ENCODE measurements at regions not wholly inside any gene's neighbourhood (a gene's known extent, or its start where the extent isn't known, plus 50 kb on each side); places are given as distances from the start of the nearest gene placed in this dataset.

GRCh38 chr17:77877036-77877435 lies 81.5 kb upstream of the TNRC6C start:
- 91% methylated on average over 3 of the region's 3 CpGs; no CpG with 5 or more reads in 1 of the 2 experiments for WGBS, 2 experiments (ENCODE audit: extremely low coverage in 1 of 2, insufficient coverage in 1 of 2, insufficient read length in 1 of 2, insufficient replicate concordance in 2 of 2, low coverage in 1 of 2, low lambda C conversion rate in 2 of 2, missing lambda C conversion rate in 1 of 2)
- Histone ChIP-seq H2AK5ac (ENCODE audit: low read depth, low read length) (no peak overlapping the region), H3K23ac (ENCODE audit: insufficient read length) (no peak overlapping the region)

More at GRCh38 chr17:77877036-77877435, 81.5 kb upstream of the TNRC6C start:
- H3K4me3 ChIP-seq (ENCODE audit: extremely low read depth in 1 of 4, insufficient read depth in 2 of 4, low read depth in 3 of 4, low read length in 4 of 4), result no peak overlapping the region
- H4K8ac ChIP-seq (ENCODE audit: extremely low read depth, insufficient read depth, low read length), result no peak overlapping the region
- H3K27ac ChIP-seq (ENCODE audit: low read depth, low read length), result no peak overlapping the region
- no peaks in the 10 kb centered on the region; a peak in 1 of 7 replicates for H3K27me3 ChIP-seq (replicated peaks in 1 of 4; ENCODE audit: control insufficient read depth in 3 of 4, extremely low read depth in 1 of 4, insufficient read depth in 3 of 4, low read length in 3 of 4)
- peaks cover 0 to 4% of the 10 kb centered on the region in 2 experiments for H4K20me1 ChIP-seq (replicated peaks in 1 of 2; ENCODE audit: control insufficient read depth in 1 of 2, insufficient read depth in 2 of 2, low read length in 2 of 2)
- peaks cover 5% of the 10 kb centered on the region; the same call in 1 of the 2 replicates for H3K23me2 ChIP-seq (ENCODE audit: low read depth, low read length)
- H3K4me2 ChIP-seq (ENCODE audit: insufficient read depth in 1 of 2, low read depth in 2 of 2, low read length in 2 of 2), result no peak overlapping the region
- H3K4me1 ChIP-seq (replicated peaks in 1 of 4; ENCODE audit: control insufficient read depth in 3 of 4, insufficient read depth in 4 of 4, low read length in 3 of 4), result peaks cover 0 to 8% (median 2%) of the 10 kb centered on the region in 4 experiments; a peak in 3 of 7 replicates
- no peak overlapping the region for H3K9ac ChIP-seq (replicated peaks in 1 of 4; ENCODE audit: extremely low read depth in 1 of 4, low read depth in 3 of 4, low read length in 3 of 4)
- no peak overlapping the region for H4K91ac ChIP-seq (replicated peaks; ENCODE audit: insufficient read length, low read length)
- FAIRE-seq (no peak), DNase-seq (ENCODE audit: low read depth in 1 of 2, low spot score in 2 of 2) (no peak)
- H3K36me3 ChIP-seq (ENCODE audit: control insufficient read depth in 2 of 4, insufficient read depth in 4 of 4, low read length in 3 of 4), result no peaks in the 10 kb centered on the region
- H3K14ac ChIP-seq (ENCODE audit: insufficient read length), result no peak overlapping the region
- H2BK15ac ChIP-seq (ENCODE audit: low read length), result no peak overlapping the region
- no peak overlapping the region for H2BK12ac ChIP-seq (ENCODE audit: low read depth, low read length)
- no peak overlapping the region for H4K5ac ChIP-seq (ENCODE audit: insufficient read length, low read depth, low read length)
- ChIA-PET POLR2A (ENCODE audit: partially characterized antibody) (interaction anchor here (1.1 kb wide), 1 partner anchor 81 kb away, joined by 4 read pairs; the partner anchor contains the start of gene TNRC6C), CTCF (ENCODE audit: partially characterized antibody) (interaction anchor here (6.1 kb wide), 1 partner anchor 16 kb away, joined by 28 read pairs; no protein-coding TSS in a partner anchor)
- H2BK5ac ChIP-seq (ENCODE audit: low read depth, low read length), result no peak overlapping the region
- no peak overlapping the region for H3K56ac ChIP-seq (replicated peaks; ENCODE audit: insufficient read length, low read depth, low read length)
- no peak overlapping the region for H2AFZ ChIP-seq (ENCODE audit: low read length)
- H3K79me1 ChIP-seq (ENCODE audit: low read depth, low read length), result no peaks in the 10 kb centered on the region
- H3K79me2 ChIP-seq (ENCODE audit: control insufficient read depth in 1 of 2, insufficient read depth in 2 of 2, low read length in 2 of 2), result no peaks in the 10 kb centered on the region
- no peak overlapping the region for H3K4ac ChIP-seq (replicated peaks; ENCODE audit: insufficient read length, low read depth, low read length)
- H3K18ac ChIP-seq (ENCODE audit: extremely low read depth, low read length), result no peak overlapping the region
- no peak overlapping the region for H2BK120ac ChIP-seq (replicated peaks; ENCODE audit: low read depth, low read length)
- H3K9me3 ChIP-seq (ENCODE audit: insufficient read depth in 2 of 2, low read depth in 1 of 2, low read length in 1 of 2), result peaks cover 8 to 10% of the 10 kb centered on the region in 2 experiments; a peak in 2 of 4 replicates
- no peak for TF ChIP-seq JUND (IDR thresholded peaks at IDR 0.05; ENCODE audit: low read length)
- no peak for TF ChIP-seq CHD2 (IDR thresholded peaks at IDR 0.05; ENCODE audit: low read length)
- no peak for TF ChIP-seq ASH2L (IDR thresholded peaks at IDR 0.05; ENCODE audit: low read length)
- TF ChIP-seq EGR1 (IDR thresholded peaks at IDR 0.05; ENCODE audit: borderline replicate concordance, low read depth, low read length), result no peak
- no peak overlapping the region for H2BK20ac ChIP-seq (ENCODE audit: low read length)
